Transverse colon (tissue), 4 donors: ENCODE measurements at regions not wholly inside any gene's neighbourhood (a gene's known extent, or its start where the extent isn't known, plus 50 kb on each side); places are given as distances from the start of the nearest gene placed in this dataset.

Source experiments
- DNase-seq: peaks from one replicate; pipeline ENCODE4 v3.0.0-alpha.2; 2019
- H3K27ac ChIP-seq, 4 donors: fragments of 200-600 bp; sonication (generic); 2 replicates each; pipeline ENCODE4 v1.5.1; 2016 to 2018; ENCODE audit warnings: inconsistent platforms in 4 of 4
- H3K27me3 ChIP-seq: fragments of 200-600 bp; sonication (generic); 2 replicates; pipeline ENCODE4 v1.5.1; 2017; ENCODE audit warnings: inconsistent platforms
- H3K36me3 ChIP-seq, 4 donors: fragments of 200-600 bp; sonication (generic); 2 replicates each; pipeline ENCODE4 v1.5.1; 2017 to 2019; ENCODE audit warnings: inconsistent platforms in 4 of 4
- H3K4me1 ChIP-seq, 4 donors: fragments of 200-600 bp; sonication (generic); 2 replicates each; pipeline ENCODE4 v1.5.1; 2017 to 2020; ENCODE audit warnings: inconsistent platforms in 4 of 4
- H3K4me3 ChIP-seq, 4 donors: fragments of 200-600 bp; sonication (generic); 1 replicate in 1 of 4; 2 replicates in 3 of 4; pipeline versions ENCODE4 v1.5.1 to v1.6.1; 2017 to 2019; ENCODE audit warnings: inconsistent platforms in 4 of 4
- H3K9me3 ChIP-seq, 2 donors: fragments of 200-600 bp; sonication (generic); 2 replicates each; pipeline ENCODE4 v1.5.1; 2017 to 2019; ENCODE audit warnings: inconsistent platforms in 2 of 2
- EP300 ChIP-seq: sonication (generic); formaldehyde crosslinking; IDR thresholded peaks from one replicate; pipeline ENCODE4 v1.6.1; 2017; ENCODE audit warnings: antibody characterized with exemption, low read depth
- POLR2A ChIP-seq: fragments of 450-650 bp; IDR thresholded peaks from one replicate; pipeline ENCODE4 v1.6.1; 2016; ENCODE audit warnings: antibody characterized with exemption, mild to moderate bottlenecking, moderate library complexity
- POLR2AphosphoS5 ChIP-seq, 3 donors: sonication (generic); formaldehyde crosslinking; IDR thresholded peaks; one replicate each; pipeline ENCODE4 v1.6.1; 2016; ENCODE audit warnings: antibody characterized with exemption in 3 of 3
- WGBS, 2 donors: methylation state at CpG; one replicate each; pipeline ENCODE4 v1.1.5; 2018; ENCODE audit warnings: low coverage in 1 of 2; 5-methylcytosine and 5-hydroxymethylcytosine counted together
- in situ Hi-C, 4 donors: fragments of 200-750 bp; cut with MboI; loops; one replicate each; pipeline versions ENCODE4 v1.15.0 to v1.15.1; 2017; ENCODE audit warnings: low sequenced_read_pairs in 3 of 4, low pct_ligation_motif_present in 1 of 4, low pct_unique_long_range_greater_than_20kb in 1 of 4
- intact Hi-C: fragments of 100-400 bp; cut with DNase I; formaldehyde crosslinking; loops from one replicate; pipeline ENCODE4 v1.15.1; 2023; ENCODE audit warnings: low total_unique reads
- TF ChIP-seq, protein P1 (sequence below), 5 experiments: fragments of 200-600 bp in 3 of 5; fragments of 450-650 bp in 2 of 5; sonication (generic) in 3 of 5; IDR thresholded peaks; 1 replicate in 2 of 5; 2 replicates in 3 of 5; pipeline ENCODE4 v1.5.1; 2016 to 2017; ENCODE audit warnings: antibody characterized with exemption in 5 of 5, inconsistent platforms in 3 of 5, mild to moderate bottlenecking in 2 of 5, moderate library complexity in 1 of 5

DNA sequence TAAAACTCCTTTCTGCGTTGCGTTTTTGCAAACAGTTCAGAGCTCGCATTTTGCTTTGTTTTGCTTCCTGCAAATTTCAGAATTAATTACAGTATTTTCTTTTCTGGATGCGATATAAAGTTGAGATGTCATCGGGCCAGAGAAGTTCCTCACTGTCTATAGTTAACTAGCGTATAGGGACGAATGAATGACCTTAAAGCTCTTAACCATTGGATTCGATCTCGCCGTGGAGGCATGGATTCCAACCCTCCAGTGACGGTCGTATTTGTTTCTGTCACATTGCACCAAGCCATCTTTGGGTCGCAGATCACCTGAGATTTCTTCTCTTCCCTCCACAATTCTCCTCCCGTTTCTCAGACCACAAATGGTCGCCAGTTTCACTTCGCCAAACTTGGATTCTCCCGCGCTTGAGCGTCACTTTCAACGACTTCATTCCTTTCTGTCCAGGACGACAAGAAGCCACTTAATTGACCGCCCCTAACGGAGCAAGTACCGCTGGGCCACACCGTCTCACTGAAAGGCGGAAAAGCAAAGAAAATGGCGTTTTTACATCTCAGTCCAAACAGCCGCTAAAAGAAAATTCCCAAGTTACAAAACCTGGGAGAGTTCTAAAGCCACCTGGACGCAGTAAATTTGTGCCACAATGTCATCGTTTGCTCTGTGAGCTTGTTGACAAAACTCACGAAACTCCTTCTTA is 85.3 kb upstream of the ZNF184 start:
- WGBS, 2 donors: 10 to 20% methylated on average over 31 of the region's 31 CpGs
- peaks cover 0 to 6% (median 0%) of the 10 kb centered on the region in 4 donors for H3K4me1 ChIP-seq
- in situ Hi-C loops: no loop called here
- TF ChIP-seq POLR2AphosphoS5 (IDR thresholded peaks at IDR 0.05) (no peak), POLR2A (no peak), EP300 (no peak)
- TF ChIP-seq, protein P1, sequence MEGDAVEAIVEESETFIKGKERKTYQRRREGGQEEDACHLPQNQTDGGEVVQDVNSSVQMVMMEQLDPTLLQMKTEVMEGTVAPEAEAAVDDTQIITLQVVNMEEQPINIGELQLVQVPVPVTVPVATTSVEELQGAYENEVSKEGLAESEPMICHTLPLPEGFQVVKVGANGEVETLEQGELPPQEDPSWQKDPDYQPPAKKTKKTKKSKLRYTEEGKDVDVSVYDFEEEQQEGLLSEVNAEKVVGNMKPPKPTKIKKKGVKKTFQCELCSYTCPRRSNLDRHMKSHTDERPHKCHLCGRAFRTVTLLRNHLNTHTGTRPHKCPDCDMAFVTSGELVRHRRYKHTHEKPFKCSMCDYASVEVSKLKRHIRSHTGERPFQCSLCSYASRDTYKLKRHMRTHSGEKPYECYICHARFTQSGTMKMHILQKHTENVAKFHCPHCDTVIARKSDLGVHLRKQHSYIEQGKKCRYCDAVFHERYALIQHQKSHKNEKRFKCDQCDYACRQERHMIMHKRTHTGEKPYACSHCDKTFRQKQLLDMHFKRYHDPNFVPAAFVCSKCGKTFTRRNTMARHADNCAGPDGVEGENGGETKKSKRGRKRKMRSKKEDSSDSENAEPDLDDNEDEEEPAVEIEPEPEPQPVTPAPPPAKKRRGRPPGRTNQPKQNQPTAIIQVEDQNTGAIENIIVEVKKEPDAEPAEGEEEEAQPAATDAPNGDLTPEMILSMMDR (IDR thresholded peaks at IDR 0.05): no peak
- no peak overlapping the region for H3K4me3 ChIP-seq
- intact Hi-C loops: no loop called here
- no peak overlapping the region for H3K27ac ChIP-seq
- no peak for DNase-seq
- peaks cover 100% of the 10 kb centered on the region for H3K27me3 ChIP-seq
- no peaks in the 10 kb centered on the region for H3K36me3 ChIP-seq
- H3K9me3 ChIP-seq: no peaks in the 10 kb centered on the region

DNA sequence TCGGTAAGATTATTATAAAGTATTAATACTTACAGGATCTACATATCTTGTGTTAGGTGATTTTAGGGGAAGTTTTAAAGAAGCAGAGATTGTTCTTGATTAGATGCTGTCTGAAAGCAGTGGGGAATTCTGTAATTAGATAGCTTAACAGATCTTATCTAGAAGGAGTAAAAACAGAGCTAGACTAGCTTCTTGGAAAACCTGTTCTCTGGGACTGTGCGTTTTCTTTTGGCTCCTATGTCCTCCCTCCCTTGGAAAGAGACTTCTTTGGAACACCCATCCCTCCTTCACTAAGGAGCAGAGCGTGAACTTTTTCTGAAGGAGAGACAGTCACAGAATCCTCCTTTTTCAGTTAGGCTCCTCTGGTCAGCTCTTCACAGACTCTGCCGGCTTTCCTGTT is 83.5 kb upstream of the ZNF184 start:
- TF ChIP-seq EP300: no peak
- TF ChIP-seq, protein P1 (IDR thresholded peaks at IDR 0.05): no peak
- no peak for TF ChIP-seq POLR2AphosphoS5 (IDR thresholded peaks at IDR 0.05)
- no peak for TF ChIP-seq POLR2A
- no peak for DNase-seq
- no peaks in the 10 kb centered on the region for H3K9me3 ChIP-seq
- H3K27me3 ChIP-seq: peaks cover 100% of the 10 kb centered on the region
- H3K4me1 ChIP-seq: peaks cover 0 to 6% (median 0%) of the 10 kb centered on the region in 4 donors
- intact Hi-C loops (no loop called here), in situ Hi-C loops (no loop called here)
- no peak overlapping the region for H3K4me3 ChIP-seq
- WGBS, 2 donors: 42 to 49% methylated on average over 3 to 4 of the region's 4 CpGs
- no peaks in the 10 kb centered on the region for H3K36me3 ChIP-seq
- H3K27ac ChIP-seq: no peak overlapping the region

DNA sequence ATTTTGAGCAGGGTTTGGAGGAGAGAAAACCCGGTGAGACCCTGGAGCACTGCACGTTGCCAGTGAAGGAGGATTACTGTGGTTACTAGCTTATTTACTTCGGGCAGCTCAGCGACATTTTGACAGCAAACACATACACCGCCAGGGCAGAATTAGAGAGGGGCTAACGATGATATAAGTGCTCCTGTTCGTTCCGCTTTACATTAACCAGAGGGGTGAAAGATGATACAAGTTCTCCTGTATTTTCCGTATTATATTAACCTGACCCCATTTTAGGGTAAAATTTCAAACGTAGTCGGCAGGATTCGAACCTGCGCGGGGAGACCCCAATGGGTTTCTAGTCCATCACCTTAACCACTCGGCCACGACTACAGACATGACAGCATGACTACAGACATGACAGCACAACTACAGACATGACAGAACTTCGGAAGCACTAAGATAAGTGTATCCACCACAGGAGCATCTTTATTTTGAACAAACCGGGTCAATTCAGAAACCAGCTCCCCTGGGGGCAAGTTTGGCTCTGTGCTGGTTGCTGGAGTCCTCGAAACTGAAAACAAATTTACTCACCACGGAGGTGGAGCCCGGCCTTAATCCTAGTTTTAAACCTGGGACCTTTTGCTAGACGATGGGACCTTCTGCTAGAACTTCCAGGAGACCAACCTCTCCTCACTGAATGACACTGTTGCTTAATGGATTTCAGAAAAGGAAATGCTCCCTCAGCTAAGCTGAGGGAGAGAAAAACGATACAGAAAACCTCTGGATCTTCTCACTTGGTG is 80.4 kb upstream of the ZNF184 start:
- Histone ChIP-seq H3K4me1 (peaks cover 0 to 7% (median 0%) of the 10 kb centered on the region in 4 donors), H3K9me3 (no peaks in the 10 kb centered on the region), H3K27ac (no peak overlapping the region), H3K36me3 (no peaks in the 10 kb centered on the region), H3K27me3 (peaks cover 100% of the 10 kb centered on the region), H3K4me3 (no peak overlapping the region)
- DNase-seq: no peak
- in situ Hi-C loops: no loop called here
- intact Hi-C loops: no loop called here
- TF ChIP-seq, protein P1 (IDR thresholded peaks at IDR 0.05): no peak
- no peak for TF ChIP-seq POLR2A
- no peak for TF ChIP-seq POLR2AphosphoS5 (IDR thresholded peaks at IDR 0.05)
- no peak for TF ChIP-seq EP300
- WGBS, 2 donors: 14 to 15% methylated on average over 7 to 23 of the region's 23 CpGs

- DNase-seq: no peak
- H3K27me3 ChIP-seq: peaks cover 100% of the 10 kb centered on the region
- no peak for TF ChIP-seq POLR2A
- no peak for TF ChIP-seq EP300
- TF ChIP-seq, protein P1 (IDR thresholded peaks at IDR 0.05): no peak
- no peak for TF ChIP-seq POLR2AphosphoS5 (IDR thresholded peaks at IDR 0.05)
- H3K4me1 ChIP-seq: peaks cover 0 to 3% (median 0%) of the 10 kb centered on the region in 4 donors
- in situ Hi-C loops (no loop called here), intact Hi-C loops (no loop called here)
- no peak overlapping the region for H3K4me3 ChIP-seq
- WGBS, 2 donors: 87 to 89% methylated on average over 2 of the region's 2 CpGs
- no peaks in the 10 kb centered on the region for H3K9me3 ChIP-seq
- no peaks in the 10 kb centered on the region for H3K36me3 ChIP-seq
- H3K27ac ChIP-seq: no peak overlapping the region
These were observed 78.7 kb upstream of the ZNF184 start for GRCh38 chr6:27551607-27552006.
